Astrocyte (in vitro differentiated cells and primary cell): ENCODE measurements at regions not wholly inside any gene's neighbourhood (a gene's known extent, or its start where the extent isn't known, plus 50 kb on each side); places are given as distances from the start of the nearest gene placed in this dataset.

ENCODE experiments used
- EZH2 ChIP-seq: IDR thresholded peaks from 2 replicates; pipeline ENCODE4 v1.6.1; 2012; ENCODE audit warnings: mild to moderate bottlenecking, low read length, inconsistent platforms; ENCODE audit not compliant: insufficient read depth
- TF ChIP-seq, protein P1 (sequence below): IDR thresholded peaks from 2 replicates; pipeline ENCODE4 v1.5.1; 2011; ENCODE audit warnings: low read depth, mild to moderate bottlenecking, inconsistent platforms, low read length, moderate library complexity; ENCODE audit not compliant: insufficient read depth

- TF ChIP-seq, protein P1, sequence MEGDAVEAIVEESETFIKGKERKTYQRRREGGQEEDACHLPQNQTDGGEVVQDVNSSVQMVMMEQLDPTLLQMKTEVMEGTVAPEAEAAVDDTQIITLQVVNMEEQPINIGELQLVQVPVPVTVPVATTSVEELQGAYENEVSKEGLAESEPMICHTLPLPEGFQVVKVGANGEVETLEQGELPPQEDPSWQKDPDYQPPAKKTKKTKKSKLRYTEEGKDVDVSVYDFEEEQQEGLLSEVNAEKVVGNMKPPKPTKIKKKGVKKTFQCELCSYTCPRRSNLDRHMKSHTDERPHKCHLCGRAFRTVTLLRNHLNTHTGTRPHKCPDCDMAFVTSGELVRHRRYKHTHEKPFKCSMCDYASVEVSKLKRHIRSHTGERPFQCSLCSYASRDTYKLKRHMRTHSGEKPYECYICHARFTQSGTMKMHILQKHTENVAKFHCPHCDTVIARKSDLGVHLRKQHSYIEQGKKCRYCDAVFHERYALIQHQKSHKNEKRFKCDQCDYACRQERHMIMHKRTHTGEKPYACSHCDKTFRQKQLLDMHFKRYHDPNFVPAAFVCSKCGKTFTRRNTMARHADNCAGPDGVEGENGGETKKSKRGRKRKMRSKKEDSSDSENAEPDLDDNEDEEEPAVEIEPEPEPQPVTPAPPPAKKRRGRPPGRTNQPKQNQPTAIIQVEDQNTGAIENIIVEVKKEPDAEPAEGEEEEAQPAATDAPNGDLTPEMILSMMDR = no peak
- no peak for TF ChIP-seq EZH2
Measured at GRCh38 chr14:76312821-76313220, 63.1 kb upstream of the ESRRB start.
